GM23338 (cell line): ENCODE measurements at regions not wholly inside any gene's neighbourhood (a gene's known extent, or its start where the extent isn't known, plus 50 kb on each side); places are given as distances from the start of the nearest gene placed in this dataset.
"Not testable (repeated sequence)": the region's sequence is repeated elsewhere in the genome, so short reads cannot be mapped to it uniquely, and the experiment has no call there.

Experiments
- ATAC-seq: fragments of 200-7000 bp; cut with Tn5 transposase; 3 replicates; pipeline ENCODE4 v1.9.1; 2020
- DNase-seq: peaks from one replicate; pipeline ENCODE4 v3.0.0-alpha.2; 2015; ENCODE audit warnings: low spot score
- H2AFZ ChIP-seq: fragments of 200-600 bp; sonication (generic); 2 replicates; pipeline ENCODE4 v1.8.0; 2016; ENCODE audit warnings: antibody characterized with exemption, mild to moderate bottlenecking, moderate library complexity
- H3F3A ChIP-seq: fragments of 200-600 bp; sonication (generic); replicated peaks from 2 replicates; pipeline ENCODE4 v1.8.0; 2017; ENCODE audit warnings: antibody characterized with exemption, mixed run types, low read depth
- H3K27ac ChIP-seq: fragments of 200-600 bp; sonication (generic); 2 replicates; pipeline ENCODE4 v1.6.1; 2016; ENCODE audit warnings: low read depth
- H3K27me3 ChIP-seq: fragments of 200-600 bp; sonication (generic); 2 replicates; pipeline ENCODE4 v1.8.0; 2016; ENCODE audit warnings: mild to moderate bottlenecking, mixed run types, moderate library complexity; ENCODE audit not compliant: insufficient read depth
- H3K36me3 ChIP-seq: fragments of 200-600 bp; sonication (generic); 2 replicates; pipeline ENCODE4 v1.8.0; 2016; ENCODE audit warnings: mild to moderate bottlenecking; ENCODE audit not compliant: insufficient read depth
- H3K4me1 ChIP-seq: fragments of 200-600 bp; sonication (generic); 2 replicates; pipeline ENCODE4 v1.8.0; 2016; ENCODE audit warnings: mild to moderate bottlenecking, moderate library complexity; ENCODE audit not compliant: insufficient read depth
- H3K4me2 ChIP-seq: fragments of 200-600 bp; sonication (generic); 2 replicates; pipeline ENCODE4 v1.7.1; 2017; ENCODE audit warnings: mixed run types
- H3K4me3 ChIP-seq: fragments of 200-600 bp; sonication (generic); 2 replicates; pipeline ENCODE4 v1.6.1; 2016; ENCODE audit warnings: mixed run types
- H3K79me2 ChIP-seq: fragments of 200-600 bp; sonication (generic); replicated peaks from 2 replicates; pipeline ENCODE4 v1.8.0; 2017; ENCODE audit warnings: mild to moderate bottlenecking; ENCODE audit not compliant: insufficient read depth
- H3K9me2 ChIP-seq: fragments of 200-600 bp; sonication (generic); 2 replicates; pipeline ENCODE4 v1.8.0; 2017; ENCODE audit not compliant: insufficient read depth
- H4K20me1 ChIP-seq: fragments of 200-600 bp; sonication (generic); replicated peaks from 2 replicates; pipeline ENCODE4 v1.8.0; 2017; ENCODE audit warnings: mild to moderate bottlenecking; ENCODE audit not compliant: insufficient read depth
- H3K27ac Mint-ChIP-seq: 2 replicates; pipeline ENCODE4 v1.8.0; 2020; ENCODE audit warnings: inconsistent platforms, mild to moderate bottlenecking, moderate library complexity, mixed read lengths
- H3K27me3 Mint-ChIP-seq: 3 replicates; pipeline ENCODE4 v1.8.0; 2022; ENCODE audit warnings: low read depth, mild to moderate bottlenecking, moderate library complexity, mixed read lengths, inconsistent platforms; ENCODE audit not compliant: insufficient read depth, poor library complexity
- H3K36me3 Mint-ChIP-seq: 3 replicates; pipeline ENCODE4 v1.8.0; 2021; ENCODE audit warnings: low read depth, mild to moderate bottlenecking, inconsistent platforms, moderate library complexity, mixed read lengths
- H3K4me1 Mint-ChIP-seq: 3 replicates; pipeline ENCODE4 v1.8.0; 2020; ENCODE audit warnings: mild to moderate bottlenecking, inconsistent platforms, mixed read lengths
- H3K4me3 Mint-ChIP-seq: 3 replicates; pipeline ENCODE4 v1.8.0; 2021; ENCODE audit warnings: moderate library complexity, mild to moderate bottlenecking, inconsistent platforms, mixed read lengths
- H3K9me3 Mint-ChIP-seq: 3 replicates; pipeline ENCODE4 v1.8.0; 2020; ENCODE audit warnings: moderate library complexity, mild to moderate bottlenecking, inconsistent platforms, mixed read lengths
- JUNB ChIP-seq: IDR thresholded peaks from one replicate; pipeline ENCODE4 v1.6.1; 2016; ENCODE audit warnings: antibody characterized with exemption; ENCODE audit not compliant: unreplicated experiment
- POLR2AphosphoS5 ChIP-seq: IDR thresholded peaks from 2 replicates; pipeline ENCODE4 v1.6.1; 2016; ENCODE audit warnings: antibody characterized with exemption, low read depth
- ZNF114 ChIP-seq: fragments of 250-450 bp; sonication (Bioruptor Pico); IDR thresholded peaks from 2 replicates; pipeline ENCODE4 v1.5.0; 2020; ENCODE audit warnings: mild to moderate bottlenecking, moderate library complexity
- ZNF331 ChIP-seq: fragments of 250-450 bp; sonication (Bioruptor Pico); IDR thresholded peaks from 2 replicates; pipeline ENCODE4 v1.5.0; 2020; ENCODE audit warnings: low read depth, mild to moderate bottlenecking, moderate library complexity
- TF ChIP-seq, protein P1 (sequence below): IDR thresholded peaks from one replicate; pipeline ENCODE4 v1.6.1; 2018; ENCODE audit warnings: antibody characterized with exemption; ENCODE audit not compliant: unreplicated experiment
- TF ChIP-seq, protein P2 (sequence below): IDR thresholded peaks from 2 replicates; pipeline ENCODE4 v1.6.1; 2016; ENCODE audit warnings: antibody characterized with exemption

DNA sequence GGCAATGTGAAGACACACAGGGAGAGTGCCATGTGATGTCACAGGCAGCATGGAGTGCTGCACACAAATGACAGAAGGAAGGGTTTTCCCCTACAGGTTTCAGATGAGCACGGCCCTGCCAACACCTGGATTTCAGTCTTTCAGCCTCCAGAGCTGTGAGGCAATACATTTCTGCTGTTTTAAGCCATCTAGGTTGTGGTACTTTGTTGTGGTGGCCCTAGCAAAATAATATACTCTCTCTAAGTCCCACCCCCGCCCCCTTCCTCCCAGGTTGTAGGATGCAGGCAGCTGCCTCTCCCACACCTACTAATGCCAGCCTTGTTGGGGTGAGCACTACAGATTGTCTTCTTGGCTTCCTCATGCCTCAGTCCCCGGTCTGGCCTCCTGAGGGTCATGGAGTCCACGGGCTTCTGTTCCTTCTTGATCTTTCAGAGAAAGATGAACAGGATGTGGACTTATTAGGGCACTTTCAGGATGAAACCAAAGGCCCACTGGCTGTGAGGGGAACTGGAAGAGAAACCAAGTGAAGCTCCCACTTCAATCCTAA lies 180.0 kb downstream of the CD47 start:
- no peaks in the 10 kb centered on the region for H3K36me3 ChIP-seq
- no peaks in the 10 kb centered on the region for H3K9me3 Mint-ChIP-seq
- 0 out of 2 replicates have a peak, but pooled peaks cover 4% of the 10 kb centered on the region for H3K4me1 ChIP-seq
- no peaks in the 10 kb centered on the region for H3K27me3 ChIP-seq
- 0 out of 2 replicates have a peak overlapping the region, but pooled peaks have one; percentile 28 for H2AFZ ChIP-seq
- DNase-seq: no peak
- H3K27ac ChIP-seq: no peak overlapping the region
- no peaks in the 10 kb centered on the region; the same call in 1 of the 2 replicates for H3K9me2 ChIP-seq
- H3K4me2 ChIP-seq: no peak overlapping the region
- H3K4me3 ChIP-seq: no peak overlapping the region
- no peaks in the 10 kb centered on the region for H4K20me1 ChIP-seq
- H3K27ac Mint-ChIP-seq: no peak overlapping the region
- H3K79me2 ChIP-seq: no peaks in the 10 kb centered on the region
- no peaks in the 10 kb centered on the region for H3K4me1 Mint-ChIP-seq
- no peak for ATAC-seq
- TF ChIP-seq ZNF114 (CRISPR knock-in tag) (no peak), ZNF331 (CRISPR knock-in tag) (no peak), POLR2AphosphoS5 (no peak)
- peaks cover 2% of the 10 kb centered on the region for H3K27me3 Mint-ChIP-seq
- no peaks in the 10 kb centered on the region for H3K36me3 Mint-ChIP-seq
- H3K4me3 Mint-ChIP-seq: no peak overlapping the region
- no peaks in the 10 kb centered on the region for H3F3A ChIP-seq

GRCh38 chr3:107909583-107909982 lies 181.2 kb downstream of the CD47 start:
- not testable (repeated sequence) for H4K20me1 ChIP-seq, H3K4me1 Mint-ChIP-seq, H3K27me3 Mint-ChIP-seq

GRCh38 chr3:107907996-107908395 lies 182.8 kb downstream of the CD47 start:
- Mint-ChIP-seq H3K27me3 (peaks cover 2% of the 10 kb centered on the region), H3K9me3 (no peaks in the 10 kb centered on the region), H3K4me1 (no peaks in the 10 kb centered on the region), H3K4me3 (no peak overlapping the region), H3K36me3 (no peaks in the 10 kb centered on the region), H3K27ac (no peak overlapping the region)
- Histone ChIP-seq H3K36me3 (no peaks in the 10 kb centered on the region), H3K27ac (no peak overlapping the region), H3K79me2 (no peaks in the 10 kb centered on the region), H3K4me3 (no peak overlapping the region), H2AFZ (no peak overlapping the region), H3K9me2 (no peaks in the 10 kb centered on the region; the same call in 1 of the 2 replicates), H3K4me1 (no peaks in the 10 kb centered on the region), H3K4me2 (no peak overlapping the region), H4K20me1 (no peaks in the 10 kb centered on the region), H3K27me3 (no peaks in the 10 kb centered on the region), H3F3A (no peaks in the 10 kb centered on the region)
- ATAC-seq: no peak
- no peak for DNase-seq
- TF ChIP-seq JUNB (no peak), ZNF114 (CRISPR knock-in tag) (no peak)
- TF ChIP-seq, protein P1, sequence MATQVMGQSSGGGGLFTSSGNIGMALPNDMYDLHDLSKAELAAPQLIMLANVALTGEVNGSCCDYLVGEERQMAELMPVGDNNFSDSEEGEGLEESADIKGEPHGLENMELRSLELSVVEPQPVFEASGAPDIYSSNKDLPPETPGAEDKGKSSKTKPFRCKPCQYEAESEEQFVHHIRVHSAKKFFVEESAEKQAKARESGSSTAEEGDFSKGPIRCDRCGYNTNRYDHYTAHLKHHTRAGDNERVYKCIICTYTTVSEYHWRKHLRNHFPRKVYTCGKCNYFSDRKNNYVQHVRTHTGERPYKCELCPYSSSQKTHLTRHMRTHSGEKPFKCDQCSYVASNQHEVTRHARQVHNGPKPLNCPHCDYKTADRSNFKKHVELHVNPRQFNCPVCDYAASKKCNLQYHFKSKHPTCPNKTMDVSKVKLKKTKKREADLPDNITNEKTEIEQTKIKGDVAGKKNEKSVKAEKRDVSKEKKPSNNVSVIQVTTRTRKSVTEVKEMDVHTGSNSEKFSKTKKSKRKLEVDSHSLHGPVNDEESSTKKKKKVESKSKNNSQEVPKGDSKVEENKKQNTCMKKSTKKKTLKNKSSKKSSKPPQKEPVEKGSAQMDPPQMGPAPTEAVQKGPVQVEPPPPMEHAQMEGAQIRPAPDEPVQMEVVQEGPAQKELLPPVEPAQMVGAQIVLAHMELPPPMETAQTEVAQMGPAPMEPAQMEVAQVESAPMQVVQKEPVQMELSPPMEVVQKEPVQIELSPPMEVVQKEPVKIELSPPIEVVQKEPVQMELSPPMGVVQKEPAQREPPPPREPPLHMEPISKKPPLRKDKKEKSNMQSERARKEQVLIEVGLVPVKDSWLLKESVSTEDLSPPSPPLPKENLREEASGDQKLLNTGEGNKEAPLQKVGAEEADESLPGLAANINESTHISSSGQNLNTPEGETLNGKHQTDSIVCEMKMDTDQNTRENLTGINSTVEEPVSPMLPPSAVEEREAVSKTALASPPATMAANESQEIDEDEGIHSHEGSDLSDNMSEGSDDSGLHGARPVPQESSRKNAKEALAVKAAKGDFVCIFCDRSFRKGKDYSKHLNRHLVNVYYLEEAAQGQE: no peak
- TF ChIP-seq, protein P2, sequence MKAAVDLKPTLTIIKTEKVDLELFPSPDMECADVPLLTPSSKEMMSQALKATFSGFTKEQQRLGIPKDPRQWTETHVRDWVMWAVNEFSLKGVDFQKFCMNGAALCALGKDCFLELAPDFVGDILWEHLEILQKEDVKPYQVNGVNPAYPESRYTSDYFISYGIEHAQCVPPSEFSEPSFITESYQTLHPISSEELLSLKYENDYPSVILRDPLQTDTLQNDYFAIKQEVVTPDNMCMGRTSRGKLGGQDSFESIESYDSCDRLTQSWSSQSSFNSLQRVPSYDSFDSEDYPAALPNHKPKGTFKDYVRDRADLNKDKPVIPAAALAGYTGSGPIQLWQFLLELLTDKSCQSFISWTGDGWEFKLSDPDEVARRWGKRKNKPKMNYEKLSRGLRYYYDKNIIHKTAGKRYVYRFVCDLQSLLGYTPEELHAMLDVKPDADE: no peak

More at GRCh38 chr3:107909583-107909982, 181.2 kb downstream of the CD47 start:
- H3K4me3 Mint-ChIP-seq, H3K27me3 ChIP-seq, H3K9me3 Mint-ChIP-seq, H3K9me2 ChIP-seq, H3K79me2 ChIP-seq, H3F3A ChIP-seq, H3K4me3 ChIP-seq, H3K4me2 ChIP-seq, H3K36me3 Mint-ChIP-seq, H3K27ac Mint-ChIP-seq, DNase-seq, H3K27ac ChIP-seq, ATAC-seq, H3K36me3 ChIP-seq, H3K4me1 ChIP-seq, H2AFZ ChIP-seq: not testable (repeated sequence)
